CD4-positive, alpha-beta T cell treated with Interleukin-15 for 1 hour (primary cell): ENCODE measurements at regions not wholly inside any gene's neighbourhood (a gene's known extent, or its start where the extent isn't known, plus 50 kb on each side); places are given as distances from the start of the nearest gene placed in this dataset.

ENCODE experiments used
- DNase-seq: peaks from one replicate; pipeline ENCODE4 v3.0.0-alpha.2; 2020

- DNase-seq: no peak
These were observed 52.0 kb upstream of the CCL2 start for GRCh38 chr17:34203018-34203638.

- no peak for DNase-seq
These were observed 50.7 kb upstream of the CCL2 start for GRCh38 chr17:34204402-34204801.
